ENCODE measurements at regions not wholly inside any gene's neighbourhood (a gene's known extent, or its start where the extent isn't known, plus 50 kb on each side); places are given as distances from the start of the nearest gene placed in this dataset.

- no peak for TF ChIP-seq CTCF (IDR thresholded peaks at IDR 0.05)
- no peak for TF ChIP-seq POLR2A (IDR thresholded peaks at IDR 0.05)
Observed at GRCh38 chr7:52189153-52189778, 846.2 kb upstream of the POM121L12 start.

All from testis (tissue), 2 donors.